H1 (cell line): ENCODE measurements at regions not wholly inside any gene's neighbourhood (a gene's known extent, or its start where the extent isn't known, plus 50 kb on each side); places are given as distances from the start of the nearest gene placed in this dataset.

Experiments
- CTCF ChIA-PET: fragments of 300-600 bp; sonication (Branson Sonifier 250); formaldehyde crosslinking; loops from one replicate; lab custom pipeline; 2021; ENCODE audit not compliant: partially characterized antibody; lab: Charles Lee
- POLR2A ChIA-PET: fragments of 300-600 bp; sonication (Branson Sonifier 250); formaldehyde crosslinking; loops from one replicate; lab custom pipeline; 2021; ENCODE audit warnings: inconsistent platforms; ENCODE audit not compliant: partially characterized antibody; lab: Charles Lee
- DNase-seq, 2 experiments: peaks; one replicate each; pipeline versions ENCODE4 v3.0.0 to v3.0.0-alpha.2; 2010 to 2022; ENCODE audit warnings: low spot score in 2 of 2, low read depth in 1 of 2, mixed read lengths in 1 of 2
- FAIRE-seq: peaks from 2 replicates; lab custom pipeline; 2011; peaks lifted over from hg19 to GRCh38; lab: Jason Lieb, UNC
- H2AFZ ChIP-seq: 2 replicates; pipeline ENCODE4 v1.8.1; 2012; ENCODE audit warnings: low read length, inconsistent platforms
- H2AK5ac ChIP-seq: 2 replicates; pipeline ENCODE4 v1.6.1; 2013; ENCODE audit warnings: low read depth, low read length
- H2BK120ac ChIP-seq: replicated peaks from 2 replicates; pipeline ENCODE3; 2013; ENCODE audit warnings: low read depth, low read length, inconsistent platforms
- H2BK12ac ChIP-seq: 2 replicates; pipeline ENCODE4 v1.6.1; 2013; ENCODE audit warnings: low read depth, low read length
- H2BK15ac ChIP-seq: 2 replicates; pipeline ENCODE4 v1.6.1; 2013; ENCODE audit warnings: low read length
- H2BK20ac ChIP-seq: 2 replicates; pipeline ENCODE4 v1.6.1; 2013; ENCODE audit warnings: low read length
- H2BK5ac ChIP-seq: 2 replicates; pipeline ENCODE4 v1.6.1; 2013; ENCODE audit warnings: low read depth, low read length
- H3K14ac ChIP-seq: 2 replicates; pipeline ENCODE4 v1.6.1; 2013; ENCODE audit warnings: inconsistent platforms; ENCODE audit not compliant: insufficient read length
- H3K18ac ChIP-seq: 2 replicates; pipeline ENCODE4 v1.6.1; 2013; ENCODE audit warnings: low read length; ENCODE audit errors: extremely low read depth
- H3K23ac ChIP-seq: 2 replicates; pipeline ENCODE4 v1.6.1; 2013; ENCODE audit warnings: inconsistent platforms; ENCODE audit not compliant: insufficient read length
- H3K23me2 ChIP-seq: 2 replicates; pipeline ENCODE4 v1.6.1; 2013; ENCODE audit warnings: low read depth, low read length
- H3K27ac ChIP-seq: 2 replicates; pipeline ENCODE4 v1.6.1; 2011; ENCODE audit warnings: low read depth, low read length, inconsistent platforms
- H3K27me3 ChIP-seq, 4 experiments: replicated peaks in 1 of 4; 1 replicate in 1 of 4; 2 replicates in 3 of 4; pipeline versions ENCODE4 v1.6.1 to v1.8.1; 2011 to 2013; ENCODE audit warnings: low read length in 3 of 4, mild to moderate bottlenecking in 3 of 4, inconsistent platforms in 2 of 4, mixed read lengths in 2 of 4, moderate library complexity in 1 of 4; ENCODE audit not compliant: control insufficient read depth in 3 of 4, insufficient read depth in 3 of 4; ENCODE audit errors: extremely low read depth in 1 of 4
- H3K36me3 ChIP-seq, 4 experiments: 2 replicates each; pipeline versions ENCODE4 v1.6.1 to v1.8.1; 2011 to 2013; ENCODE audit warnings: mild to moderate bottlenecking in 4 of 4, low read length in 3 of 4, moderate library complexity in 2 of 4, control low read depth in 1 of 4, inconsistent platforms in 1 of 4; ENCODE audit not compliant: insufficient read depth in 4 of 4, control insufficient read depth in 2 of 4
- H3K4ac ChIP-seq: replicated peaks from 2 replicates; pipeline ENCODE3; 2013; ENCODE audit warnings: low read length, low read depth, mixed read lengths, inconsistent platforms; ENCODE audit not compliant: insufficient read length
- H3K4me1 ChIP-seq, 4 experiments: replicated peaks in 1 of 4; 1 replicate in 1 of 4; 2 replicates in 3 of 4; pipeline versions ENCODE4 v1.6.1 to v1.8.1; 2011 to 2013; ENCODE audit warnings: low read length in 3 of 4, inconsistent platforms in 2 of 4, mixed read lengths in 1 of 4; ENCODE audit not compliant: insufficient read depth in 4 of 4, control insufficient read depth in 3 of 4
- H3K4me2 ChIP-seq, 2 experiments: 2 replicates each; pipeline versions ENCODE4 v1.6.1 to v1.8.1; 2011 to 2013; ENCODE audit warnings: low read depth in 2 of 2, low read length in 2 of 2, control low read depth in 1 of 2, inconsistent platforms in 1 of 2, mild to moderate bottlenecking in 1 of 2; ENCODE audit not compliant: insufficient read depth in 1 of 2
- H3K4me3 ChIP-seq, 4 experiments: fragments of 200-600, 300-600 bp in 1 of 4; sonication (generic), shearing (Covaris generic), sonication (Bioruptor Twin) in 1 of 4; 2 replicates each; pipeline versions ENCODE4 v1.5.1 to v1.8.1; 2011 to 2016; ENCODE audit warnings: low read length in 4 of 4, low read depth in 3 of 4, control low read depth in 2 of 4, inconsistent platforms in 2 of 4, mild to moderate bottlenecking in 2 of 4, mixed read lengths in 1 of 4, moderate library complexity in 1 of 4; ENCODE audit not compliant: insufficient read depth in 2 of 4; ENCODE audit errors: extremely low read depth in 1 of 4
- H3K56ac ChIP-seq: replicated peaks from 2 replicates; pipeline ENCODE3; 2013; ENCODE audit warnings: low read depth, mild to moderate bottlenecking, mixed read lengths, low read length, inconsistent platforms; ENCODE audit not compliant: insufficient read length
- H3K79me1 ChIP-seq: 2 replicates; pipeline ENCODE4 v1.6.1; 2013; ENCODE audit warnings: low read depth, low read length, control low read depth
- H3K79me2 ChIP-seq, 2 experiments: 2 replicates each; pipeline versions ENCODE4 v1.6.1 to v1.8.1; 2012 to 2013; ENCODE audit warnings: low read length in 2 of 2, mild to moderate bottlenecking in 2 of 2, inconsistent platforms in 1 of 2; ENCODE audit not compliant: insufficient read depth in 2 of 2, control insufficient read depth in 1 of 2
- H3K9ac ChIP-seq, 4 experiments: replicated peaks in 1 of 4; 1 replicate in 1 of 4; 2 replicates in 3 of 4; pipeline versions ENCODE4 v1.6.1 to v1.8.1; 2011 to 2013; ENCODE audit warnings: low read depth in 3 of 4, low read length in 3 of 4, control low read depth in 2 of 4, mild to moderate bottlenecking in 2 of 4, moderate library complexity in 2 of 4, inconsistent platforms in 1 of 4; ENCODE audit errors: extremely low read depth in 1 of 4
- H3K9me3 ChIP-seq, 2 experiments: 2 replicates each; pipeline versions ENCODE4 v1.6.1 to v1.8.1; 2012 to 2013; ENCODE audit warnings: mild to moderate bottlenecking in 2 of 2, moderate library complexity in 2 of 2, control low read depth in 1 of 2, inconsistent platforms in 1 of 2, low read depth in 1 of 2, low read length in 1 of 2, mixed read lengths in 1 of 2; ENCODE audit not compliant: insufficient read depth in 2 of 2
- H4K20me1 ChIP-seq, 2 experiments: replicated peaks in 1 of 2; 2 replicates each; pipeline versions ENCODE3 to v1.8.1; 2011 to 2013; ENCODE audit warnings: inconsistent platforms in 2 of 2, low read length in 2 of 2, mild to moderate bottlenecking in 1 of 2; ENCODE audit not compliant: insufficient read depth in 2 of 2, control insufficient read depth in 1 of 2
- H4K5ac ChIP-seq: 2 replicates; pipeline ENCODE4 v1.6.1; 2013; ENCODE audit warnings: low read length, low read depth, mixed read lengths, inconsistent platforms; ENCODE audit not compliant: insufficient read length
- H4K8ac ChIP-seq: 2 replicates; pipeline ENCODE4 v1.8.0; 2013; ENCODE audit warnings: mild to moderate bottlenecking, moderate library complexity, low read length, inconsistent platforms; ENCODE audit not compliant: insufficient read depth; ENCODE audit errors: extremely low read depth
- H4K91ac ChIP-seq: replicated peaks from 2 replicates; pipeline ENCODE3; 2013; ENCODE audit warnings: low read length, mixed read lengths, inconsistent platforms; ENCODE audit not compliant: insufficient read length
- GABPA ChIP-seq: IDR thresholded peaks from 2 replicates; pipeline ENCODE4 v1.6.1; 2011; ENCODE audit warnings: mild to moderate bottlenecking, low read length, moderate library complexity, borderline replicate concordance; ENCODE audit not compliant: insufficient read depth
- MAX ChIP-seq: IDR thresholded peaks from 2 replicates; pipeline ENCODE4 v1.6.1; 2012; ENCODE audit warnings: inconsistent platforms
- PHF8 ChIP-seq: fragments of 200-600 bp; sonication (generic); conservative IDR thresholded peaks from 2 replicates; pipeline ENCODE4 v1.7.1; 2012; ENCODE audit warnings: low read depth, mild to moderate bottlenecking, inconsistent platforms, low read length, moderate library complexity
- TCF12 ChIP-seq: IDR thresholded peaks from 2 replicates; pipeline ENCODE4 v1.6.1; 2011; ENCODE audit warnings: low read depth, mild to moderate bottlenecking, low read length
- WGBS, 2 experiments: shearing (Covaris generic) in 1 of 2; methylation state at CpG; one replicate each; pipeline versions ENCODE4 v1.1.6 to v1.1.7; 2013 to 2015; ENCODE audit warnings: low lambda C conversion rate in 2 of 2, mixed read lengths in 2 of 2, inconsistent platforms in 1 of 2, low coverage in 1 of 2, missing lambda C conversion rate in 1 of 2; ENCODE audit not compliant: insufficient replicate concordance in 2 of 2, insufficient coverage in 1 of 2, insufficient read length in 1 of 2; ENCODE audit errors: extremely low coverage in 1 of 2, missing lambda C conversion rate in 1 of 2; 5-methylcytosine and 5-hydroxymethylcytosine counted together

GRCh38 chrX:11893933-11894710 lies 136.1 kb downstream of the MSL3 start:
- Histone ChIP-seq H3K4me2 (no peak overlapping the region), H3K79me1 (no peaks in the 10 kb centered on the region), H3K36me3 (no peaks in the 10 kb centered on the region), H3K27me3 (no peaks in the 10 kb centered on the region), H2AK5ac (no peak overlapping the region), H2BK15ac (no peak overlapping the region), H3K4me3 (no peak overlapping the region), H4K8ac (no peak overlapping the region), H3K14ac (no peak overlapping the region), H3K23me2 (no peaks in the 10 kb centered on the region), H3K9me3 (no peaks in the 10 kb centered on the region), H4K5ac (no peak overlapping the region), H4K91ac (no peak overlapping the region), H3K18ac (no peak overlapping the region), H3K4ac (no peak overlapping the region), H2BK12ac (no peak overlapping the region), H4K20me1 (no peaks in the 10 kb centered on the region), H2BK5ac (no peak overlapping the region), H2AFZ (no peak overlapping the region)
- POLR2A ChIA-PET: no interaction called here
- FAIRE-seq (no peak), DNase-seq (no peak)
- CTCF ChIA-PET: no interaction called here
- 75% methylated on average over 3 of the region's 3 CpGs; no CpG with 5 or more reads in 1 of the 2 experiments for WGBS, 2 experiments
- TF ChIP-seq MAX (no peak), TCF12 (no peak), PHF8 (no peak), GABPA (no peak)
- TF ChIP-seq, all 59 proteins: peak for 0
- Histone ChIP-seq H3K9ac (no peak overlapping the region), H2BK20ac (no peak overlapping the region), H3K4me1 (no peaks in the 10 kb centered on the region), H2BK120ac (no peak overlapping the region), H3K27ac (no peak overlapping the region), H3K23ac (no peak overlapping the region), H3K56ac (no peak overlapping the region), H3K79me2 (no peaks in the 10 kb centered on the region)
